Neural cell (in vitro differentiated cells): ENCODE measurements at regions not wholly inside any gene's neighbourhood (a gene's known extent, or its start where the extent isn't known, plus 50 kb on each side); places are given as distances from the start of the nearest gene placed in this dataset.
"Not testable (repeated sequence)": the region's sequence is repeated elsewhere in the genome, so short reads cannot be mapped to it uniquely, and the experiment has no call there.

Experiments
- H2AFZ ChIP-seq: fragments of 200-600, 300-800 bp; sonication (generic), shearing (Covaris generic); 2 replicates; pipeline ENCODE4 v1.6.0; 2014; ENCODE audit warnings: low read depth, mild to moderate bottlenecking, antibody characterized with exemption, low read length, moderate library complexity
- H3F3A ChIP-seq: fragments of 200-600 bp; shearing (Covaris generic); 2 replicates; pipeline ENCODE4 v1.6.1; 2016; ENCODE audit warnings: mild to moderate bottlenecking, moderate library complexity, mixed read lengths, antibody characterized with exemption, low read length; ENCODE audit not compliant: insufficient read depth, poor library complexity, severe bottlenecking
- H3K27ac ChIP-seq: fragments of 200-600, 300-800 bp; sonication (generic), shearing (Covaris generic); 2 replicates; pipeline ENCODE4 v1.5.1; 2014; ENCODE audit warnings: mild to moderate bottlenecking, low read length, moderate library complexity
- H3K27me3 ChIP-seq: fragments of 300-800, 200-600 bp; sonication (generic), shearing (Covaris generic); 2 replicates; pipeline ENCODE4 v1.6.0; 2014; ENCODE audit warnings: mild to moderate bottlenecking, low read depth, low read length, moderate library complexity; ENCODE audit not compliant: insufficient read depth
- H3K36me3 ChIP-seq: fragments of 300-800, 200-600 bp; sonication (generic), shearing (Covaris generic); 2 replicates; pipeline ENCODE4 v1.5.1; 2014; ENCODE audit warnings: mild to moderate bottlenecking, antibody characterized with exemption, low read length, moderate library complexity; ENCODE audit not compliant: insufficient read depth
- H3K4me2 ChIP-seq: fragments of 300-800, 200-600 bp; sonication (generic), shearing (Covaris generic); 2 replicates; pipeline ENCODE4 v1.6.0; 2014; ENCODE audit warnings: mild to moderate bottlenecking, low read length
- H3K4me3 ChIP-seq: fragments of 300-800, 200-600 bp; sonication (generic), shearing (Covaris generic); 2 replicates; pipeline ENCODE4 v1.5.1; 2014; ENCODE audit warnings: mild to moderate bottlenecking, low read length, moderate library complexity
- H3K79me2 ChIP-seq: fragments of 200-600 bp; shearing (Covaris generic); replicated peaks from 2 replicates; pipeline ENCODE4 v1.6.0; 2014; ENCODE audit warnings: mild to moderate bottlenecking, low read length, moderate library complexity; ENCODE audit not compliant: insufficient read depth
- H3K9ac ChIP-seq: fragments of 300-800, 200-600 bp; sonication (generic), shearing (Covaris generic); 2 replicates; pipeline ENCODE4 v1.6.1; 2016; ENCODE audit warnings: mild to moderate bottlenecking, low read length, mixed read lengths
- H3K9me2 ChIP-seq: fragments of 200-600 bp; shearing (Covaris generic); 2 replicates; pipeline ENCODE4 v1.6.1; 2016; ENCODE audit warnings: mild to moderate bottlenecking, low read length, mixed read lengths; ENCODE audit not compliant: insufficient read depth
- H3K9me3 ChIP-seq: fragments of 200-600, 300-800 bp; sonication (generic), shearing (Covaris generic); 2 replicates; pipeline ENCODE4 v1.6.1; 2016; ENCODE audit warnings: mild to moderate bottlenecking, mixed run types, low read length, moderate library complexity, mixed read lengths
- H4K20me1 ChIP-seq: fragments of 200-600 bp; shearing (Covaris generic); 2 replicates; pipeline ENCODE4 v1.6.1; 2016; ENCODE audit warnings: mild to moderate bottlenecking, mixed run types; ENCODE audit not compliant: insufficient read depth
- EP300 ChIP-seq: fragments of 450-650 bp; conservative IDR thresholded peaks from 2 replicates; pipeline ENCODE4 v1.6.1; 2014; ENCODE audit warnings: antibody characterized with exemption, mild to moderate bottlenecking, moderate library complexity; ENCODE audit not compliant: poor library complexity, severe bottlenecking
- EZH2 ChIP-seq: fragments of 200-600, 300-800 bp; shearing (Covaris generic), sonication (generic); IDR thresholded peaks from 2 replicates; pipeline ENCODE4 v1.6.1; 2014; ENCODE audit warnings: antibody characterized with exemption, low read length, borderline replicate concordance, mild to moderate bottlenecking; ENCODE audit not compliant: insufficient read depth, poor library complexity, severe bottlenecking
- MXI1 ChIP-seq: fragments of 450-650 bp; conservative IDR thresholded peaks from 2 replicates; pipeline ENCODE4 v1.6.1; 2014; ENCODE audit warnings: antibody characterized with exemption, mild to moderate bottlenecking; ENCODE audit not compliant: poor library complexity, severe bottlenecking
- POLR2AphosphoS5 ChIP-seq: IDR thresholded peaks from 2 replicates; pipeline ENCODE4 v1.6.1; 2012
- RAD21 ChIP-seq: fragments of 450-650 bp; conservative IDR thresholded peaks from 2 replicates; pipeline ENCODE4 v1.6.1; 2014; ENCODE audit warnings: antibody characterized with exemption, mild to moderate bottlenecking, moderate library complexity
- SMC3 ChIP-seq: fragments of 450-650 bp; conservative IDR thresholded peaks from 2 replicates; pipeline ENCODE4 v1.6.1; 2014; ENCODE audit warnings: antibody characterized with exemption, mild to moderate bottlenecking, moderate library complexity; ENCODE audit not compliant: poor library complexity
- TAF1 ChIP-seq: IDR thresholded peaks from 2 replicates; pipeline ENCODE4 v1.6.1; 2012; ENCODE audit warnings: low read depth
- TF ChIP-seq, protein P1 (sequence below): IDR thresholded peaks from 2 replicates; pipeline ENCODE4 v1.6.1; 2012; ENCODE audit warnings: borderline replicate concordance
- TF ChIP-seq, protein P2 (sequence below): fragments of 450-650 bp; IDR thresholded peaks from 2 replicates; pipeline ENCODE4 v1.5.1; 2014; ENCODE audit warnings: antibody characterized with exemption, mild to moderate bottlenecking, moderate library complexity; ENCODE audit not compliant: poor library complexity, severe bottlenecking

DNA sequence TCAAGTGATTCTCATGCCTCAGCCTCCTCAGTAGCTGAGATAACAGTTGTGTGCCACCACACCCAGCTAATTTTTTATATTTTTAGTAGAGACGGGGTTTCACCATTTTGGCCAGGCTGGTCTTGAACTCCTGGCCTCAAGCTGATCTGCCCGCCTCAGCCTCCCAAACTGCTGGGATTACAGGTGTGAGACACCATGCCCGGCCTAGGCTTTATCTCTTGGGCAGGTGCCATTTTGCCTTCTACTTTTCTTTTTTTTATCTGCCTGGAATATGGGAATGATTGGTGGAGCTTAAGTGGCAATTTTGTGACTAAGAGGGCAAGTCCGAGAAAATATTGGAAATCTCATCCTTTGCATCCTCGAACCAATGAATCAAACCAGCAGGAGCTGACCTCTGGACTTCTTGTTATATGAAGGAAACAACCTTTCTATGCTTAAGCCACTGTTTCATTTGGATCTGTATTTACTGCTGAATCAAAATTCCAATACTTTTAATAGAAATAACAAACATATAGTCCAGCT, 128.9 kb upstream of the ZNF217 start:
- H3K27ac ChIP-seq, result no peak overlapping the region

DNA sequence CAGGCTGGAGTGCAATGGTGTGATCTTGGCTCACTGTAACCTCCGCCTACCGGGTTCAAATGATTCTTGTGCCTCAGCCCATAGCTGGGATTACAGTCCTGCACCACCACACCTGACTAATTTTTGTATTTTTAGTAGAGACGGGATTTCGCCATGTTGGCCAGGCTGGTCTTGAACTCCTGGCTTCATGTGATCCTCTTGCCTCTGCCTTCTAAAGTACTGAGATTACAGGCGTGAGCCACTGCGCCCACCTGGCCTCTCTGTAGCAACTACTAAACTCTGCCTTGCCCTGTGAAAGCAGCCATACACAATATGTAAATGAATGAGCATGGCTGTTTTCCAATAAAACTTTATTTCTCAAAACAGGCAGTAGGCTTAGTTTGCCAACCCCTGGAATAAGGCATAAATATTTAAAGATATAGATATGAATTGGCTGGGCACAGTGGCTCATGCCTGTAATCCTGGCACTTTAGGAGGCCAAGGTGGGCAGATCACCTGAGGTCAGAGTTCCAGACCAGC, 127.9 kb upstream of the ZNF217 start:
- not testable (repeated sequence) for H3K4me2 ChIP-seq, H3K4me3 ChIP-seq, H3K9me3 ChIP-seq, H2AFZ ChIP-seq, H3K9ac ChIP-seq, H3K27me3 ChIP-seq, H3K27ac ChIP-seq, H3K9me2 ChIP-seq, H3K36me3 ChIP-seq, H3F3A ChIP-seq, H4K20me1 ChIP-seq, H3K79me2 ChIP-seq

More for the DNA sequence above, 128.9 kb upstream of the ZNF217 start:
- Histone ChIP-seq H3K36me3 (no peaks in the 10 kb centered on the region), H3K79me2 (no peaks in the 10 kb centered on the region), H3K4me3 (no peak overlapping the region), H3K9me3 (no peaks in the 10 kb centered on the region), H4K20me1 (no peaks in the 10 kb centered on the region), H3K9me2 (no peaks in the 10 kb centered on the region), H3K4me2 (no peak overlapping the region), H3K27me3 (no peaks in the 10 kb centered on the region), H3K9ac (no peak overlapping the region), H2AFZ (no peak overlapping the region), H3F3A (no peaks in the 10 kb centered on the region)
- TF ChIP-seq POLR2AphosphoS5 (no peak), TAF1 (no peak), EZH2 (no peak), MXI1 (no peak), RAD21 (no peak), EP300 (no peak), SMC3 (no peak)
- TF ChIP-seq, protein P1, sequence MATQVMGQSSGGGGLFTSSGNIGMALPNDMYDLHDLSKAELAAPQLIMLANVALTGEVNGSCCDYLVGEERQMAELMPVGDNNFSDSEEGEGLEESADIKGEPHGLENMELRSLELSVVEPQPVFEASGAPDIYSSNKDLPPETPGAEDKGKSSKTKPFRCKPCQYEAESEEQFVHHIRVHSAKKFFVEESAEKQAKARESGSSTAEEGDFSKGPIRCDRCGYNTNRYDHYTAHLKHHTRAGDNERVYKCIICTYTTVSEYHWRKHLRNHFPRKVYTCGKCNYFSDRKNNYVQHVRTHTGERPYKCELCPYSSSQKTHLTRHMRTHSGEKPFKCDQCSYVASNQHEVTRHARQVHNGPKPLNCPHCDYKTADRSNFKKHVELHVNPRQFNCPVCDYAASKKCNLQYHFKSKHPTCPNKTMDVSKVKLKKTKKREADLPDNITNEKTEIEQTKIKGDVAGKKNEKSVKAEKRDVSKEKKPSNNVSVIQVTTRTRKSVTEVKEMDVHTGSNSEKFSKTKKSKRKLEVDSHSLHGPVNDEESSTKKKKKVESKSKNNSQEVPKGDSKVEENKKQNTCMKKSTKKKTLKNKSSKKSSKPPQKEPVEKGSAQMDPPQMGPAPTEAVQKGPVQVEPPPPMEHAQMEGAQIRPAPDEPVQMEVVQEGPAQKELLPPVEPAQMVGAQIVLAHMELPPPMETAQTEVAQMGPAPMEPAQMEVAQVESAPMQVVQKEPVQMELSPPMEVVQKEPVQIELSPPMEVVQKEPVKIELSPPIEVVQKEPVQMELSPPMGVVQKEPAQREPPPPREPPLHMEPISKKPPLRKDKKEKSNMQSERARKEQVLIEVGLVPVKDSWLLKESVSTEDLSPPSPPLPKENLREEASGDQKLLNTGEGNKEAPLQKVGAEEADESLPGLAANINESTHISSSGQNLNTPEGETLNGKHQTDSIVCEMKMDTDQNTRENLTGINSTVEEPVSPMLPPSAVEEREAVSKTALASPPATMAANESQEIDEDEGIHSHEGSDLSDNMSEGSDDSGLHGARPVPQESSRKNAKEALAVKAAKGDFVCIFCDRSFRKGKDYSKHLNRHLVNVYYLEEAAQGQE, result no peak
- TF ChIP-seq, protein P2, sequence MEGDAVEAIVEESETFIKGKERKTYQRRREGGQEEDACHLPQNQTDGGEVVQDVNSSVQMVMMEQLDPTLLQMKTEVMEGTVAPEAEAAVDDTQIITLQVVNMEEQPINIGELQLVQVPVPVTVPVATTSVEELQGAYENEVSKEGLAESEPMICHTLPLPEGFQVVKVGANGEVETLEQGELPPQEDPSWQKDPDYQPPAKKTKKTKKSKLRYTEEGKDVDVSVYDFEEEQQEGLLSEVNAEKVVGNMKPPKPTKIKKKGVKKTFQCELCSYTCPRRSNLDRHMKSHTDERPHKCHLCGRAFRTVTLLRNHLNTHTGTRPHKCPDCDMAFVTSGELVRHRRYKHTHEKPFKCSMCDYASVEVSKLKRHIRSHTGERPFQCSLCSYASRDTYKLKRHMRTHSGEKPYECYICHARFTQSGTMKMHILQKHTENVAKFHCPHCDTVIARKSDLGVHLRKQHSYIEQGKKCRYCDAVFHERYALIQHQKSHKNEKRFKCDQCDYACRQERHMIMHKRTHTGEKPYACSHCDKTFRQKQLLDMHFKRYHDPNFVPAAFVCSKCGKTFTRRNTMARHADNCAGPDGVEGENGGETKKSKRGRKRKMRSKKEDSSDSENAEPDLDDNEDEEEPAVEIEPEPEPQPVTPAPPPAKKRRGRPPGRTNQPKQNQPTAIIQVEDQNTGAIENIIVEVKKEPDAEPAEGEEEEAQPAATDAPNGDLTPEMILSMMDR, result no peak

DNA sequence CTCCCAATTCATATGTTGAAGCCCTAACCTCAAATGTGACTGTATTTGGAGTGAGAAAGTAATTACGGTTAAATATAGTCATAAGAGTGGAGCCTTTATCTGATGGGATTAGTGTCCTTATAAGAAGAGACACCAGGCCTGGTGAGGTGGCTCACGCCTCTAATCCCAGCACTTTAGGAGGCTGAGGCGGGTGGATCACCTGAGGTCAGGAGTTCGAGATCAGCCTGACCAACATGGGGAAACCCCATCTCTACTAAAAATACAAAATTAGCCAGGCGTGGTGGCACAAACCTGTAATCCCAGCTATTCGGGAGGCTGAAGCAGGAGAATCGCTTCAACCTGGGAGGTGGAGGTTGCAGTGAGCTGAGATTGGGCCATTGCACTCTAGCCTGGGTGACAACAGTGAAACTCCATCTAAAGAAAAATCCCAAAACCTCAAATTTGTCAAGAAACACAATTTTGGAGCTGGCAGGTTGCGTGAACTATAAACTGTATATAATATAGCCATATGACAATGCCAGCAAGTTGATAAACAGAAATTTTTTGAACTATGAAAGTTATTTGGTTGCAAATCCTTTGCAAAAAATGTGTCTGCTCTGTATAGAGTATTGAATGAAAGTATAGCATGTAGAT, 125.6 kb upstream of the ZNF217 start:
- H3K9me2 ChIP-seq, H3K27ac ChIP-seq, H3F3A ChIP-seq, H3K4me2 ChIP-seq, H3K27me3 ChIP-seq, H2AFZ ChIP-seq, H3K4me3 ChIP-seq, H3K36me3 ChIP-seq, H3K79me2 ChIP-seq, H3K9me3 ChIP-seq, H3K9ac ChIP-seq, H4K20me1 ChIP-seq: not testable (repeated sequence)
